ENCODE measurements at regions not wholly inside any gene's neighbourhood (a gene's known extent, or its start where the extent isn't known, plus 50 kb on each side); places are given as distances from the start of the nearest gene placed in this dataset.

DNA sequence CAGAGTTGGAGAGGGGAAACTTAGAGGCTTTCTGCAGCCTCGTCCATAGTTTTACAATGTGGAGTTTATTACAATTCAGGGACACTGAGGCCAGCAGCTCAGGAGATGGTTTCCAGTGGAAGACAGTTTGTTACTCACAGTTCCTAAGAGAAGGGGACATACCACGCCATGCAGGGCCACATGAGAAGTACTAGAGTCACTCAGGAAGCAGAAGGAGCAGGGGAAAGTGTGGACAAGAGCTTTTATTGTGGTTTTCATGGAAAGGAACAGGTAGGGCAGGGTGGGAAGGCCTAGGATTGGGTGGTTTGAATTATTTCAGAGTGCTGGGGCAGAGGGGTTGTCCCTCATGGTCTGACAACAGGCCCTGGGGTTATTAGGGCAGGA lies 292.1 kb upstream of the IGFBP3 start:
- Histone ChIP-seq H3K79me2 (ENCODE audit: control insufficient read depth, insufficient read depth, low read length) (no peaks in the 10 kb centered on the region), H2AFZ (ENCODE audit: control insufficient read depth, low read depth, low read length) (no peak overlapping the region), H3K36me3 (ENCODE audit: control insufficient read depth in 2 of 2, insufficient read depth in 2 of 2, low read length in 1 of 2) (no peaks in the 10 kb centered on the region), H3K4me2 (ENCODE audit: control insufficient read depth, insufficient read depth) (no peak overlapping the region), H3K9me3 (replicated peaks; ENCODE audit: control insufficient read depth, insufficient read depth, low read length) (no peaks in the 10 kb centered on the region), H4K20me1 (ENCODE audit: control insufficient read depth, insufficient read depth) (no peaks in the 10 kb centered on the region), H3K27ac (ENCODE audit: control insufficient read depth, insufficient read depth) (no peak overlapping the region), H3K27me3 (replicated peaks in 1 of 2; ENCODE audit: control insufficient read depth in 2 of 2, insufficient read depth in 2 of 2, low read length in 1 of 2) (no peaks in the 10 kb centered on the region), H3K4me3 (no peak overlapping the region), H3K4me1 (ENCODE audit: control insufficient read depth, insufficient read depth, low read length) (no peaks in the 10 kb centered on the region), H3K9ac (ENCODE audit: control insufficient read depth, insufficient read depth, low read length) (no peak overlapping the region)
- no peak for ATAC-seq
- ChIA-PET CTCF (interaction anchor here (1.2 kb wide), 1 partner anchor 10 kb away, joined by 3 read pairs; no protein-coding TSS in a partner anchor), RAD21 (ENCODE audit: unreplicated experiment) (no interaction called here), POLR2A (interaction anchor here (0.7 kb wide), 1 partner anchor 205 kb away, joined by 4 read pairs; no protein-coding TSS in a partner anchor), SMC1A (ENCODE audit: uncharacterized antibody, unreplicated experiment) (interaction anchor here (0.6 to 2.0 kb wide), 6 partner anchors 9 to 1378 kb away, joined by 3 to 6 read pairs (median 4); no protein-coding TSS in a partner anchor)
- no peak for DNase-seq (ENCODE audit: low read depth, low spot score)
- FAIRE-seq, result no peak
- TF ChIP-seq ASH2L (IDR thresholded peaks at IDR 0.05; ENCODE audit: borderline replicate concordance, low read depth), result no peak
- TF ChIP-seq RB1 (IDR thresholded peaks at IDR 0.05; ENCODE audit: borderline replicate concordance), result no peak
- no peak for TF ChIP-seq MTA2 (IDR thresholded peaks at IDR 0.05; ENCODE audit: low read depth)
- TF ChIP-seq, protein P1, sequence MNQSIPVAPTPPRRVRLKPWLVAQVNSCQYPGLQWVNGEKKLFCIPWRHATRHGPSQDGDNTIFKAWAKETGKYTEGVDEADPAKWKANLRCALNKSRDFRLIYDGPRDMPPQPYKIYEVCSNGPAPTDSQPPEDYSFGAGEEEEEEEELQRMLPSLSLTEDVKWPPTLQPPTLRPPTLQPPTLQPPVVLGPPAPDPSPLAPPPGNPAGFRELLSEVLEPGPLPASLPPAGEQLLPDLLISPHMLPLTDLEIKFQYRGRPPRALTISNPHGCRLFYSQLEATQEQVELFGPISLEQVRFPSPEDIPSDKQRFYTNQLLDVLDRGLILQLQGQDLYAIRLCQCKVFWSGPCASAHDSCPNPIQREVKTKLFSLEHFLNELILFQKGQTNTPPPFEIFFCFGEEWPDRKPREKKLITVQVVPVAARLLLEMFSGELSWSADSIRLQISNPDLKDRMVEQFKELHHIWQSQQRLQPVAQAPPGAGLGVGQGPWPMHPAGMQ (IDR thresholded peaks at IDR 0.05; ENCODE audit: borderline replicate concordance), result no peak
- TF ChIP-seq, protein P2, sequence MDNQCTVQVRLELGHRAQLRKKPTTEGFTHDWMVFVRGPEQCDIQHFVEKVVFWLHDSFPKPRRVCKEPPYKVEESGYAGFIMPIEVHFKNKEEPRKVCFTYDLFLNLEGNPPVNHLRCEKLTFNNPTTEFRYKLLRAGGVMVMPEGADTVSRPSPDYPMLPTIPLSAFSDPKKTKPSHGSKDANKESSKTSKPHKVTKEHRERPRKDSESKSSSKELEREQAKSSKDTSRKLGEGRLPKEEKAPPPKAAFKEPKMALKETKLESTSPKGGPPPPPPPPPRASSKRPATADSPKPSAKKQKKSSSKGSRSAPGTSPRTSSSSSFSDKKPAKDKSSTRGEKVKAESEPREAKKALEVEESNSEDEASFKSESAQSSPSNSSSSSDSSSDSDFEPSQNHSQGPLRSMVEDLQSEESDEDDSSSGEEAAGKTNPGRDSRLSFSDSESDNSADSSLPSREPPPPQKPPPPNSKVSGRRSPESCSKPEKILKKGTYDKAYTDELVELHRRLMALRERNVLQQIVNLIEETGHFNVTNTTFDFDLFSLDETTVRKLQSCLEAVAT (IDR thresholded peaks at IDR 0.05), result no peak
- no peak for TF ChIP-seq SIX5 (IDR thresholded peaks at IDR 0.05; ENCODE audit: low read depth, low read length, severe bottlenecking)
- no peak for TF ChIP-seq EP300 (IDR thresholded peaks at IDR 0.05; ENCODE audit: borderline replicate concordance in 1 of 2, control insufficient read depth in 1 of 2, low read depth in 2 of 2, low read length in 2 of 2)
- TF ChIP-seq ZNF274 (IDR thresholded peaks at IDR 0.05; ENCODE audit: insufficient read depth, insufficient read length), result no peak
- TF ChIP-seq PAX5 (IDR thresholded peaks at IDR 0.05; ENCODE audit: borderline replicate concordance, low read depth, low read length), result no peak
- TF ChIP-seq, protein P3, sequence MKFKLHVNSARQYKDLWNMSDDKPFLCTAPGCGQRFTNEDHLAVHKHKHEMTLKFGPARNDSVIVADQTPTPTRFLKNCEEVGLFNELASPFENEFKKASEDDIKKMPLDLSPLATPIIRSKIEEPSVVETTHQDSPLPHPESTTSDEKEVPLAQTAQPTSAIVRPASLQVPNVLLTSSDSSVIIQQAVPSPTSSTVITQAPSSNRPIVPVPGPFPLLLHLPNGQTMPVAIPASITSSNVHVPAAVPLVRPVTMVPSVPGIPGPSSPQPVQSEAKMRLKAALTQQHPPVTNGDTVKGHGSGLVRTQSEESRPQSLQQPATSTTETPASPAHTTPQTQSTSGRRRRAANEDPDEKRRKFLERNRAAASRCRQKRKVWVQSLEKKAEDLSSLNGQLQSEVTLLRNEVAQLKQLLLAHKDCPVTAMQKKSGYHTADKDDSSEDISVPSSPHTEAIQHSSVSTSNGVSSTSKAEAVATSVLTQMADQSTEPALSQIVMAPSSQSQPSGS (IDR thresholded peaks at IDR 0.05; ENCODE audit: low read length), result no peak
- no peak for TF ChIP-seq CREB1 (IDR thresholded peaks at IDR 0.05; ENCODE audit: low read depth)
- no peak for TF ChIP-seq SMC3 (IDR thresholded peaks at IDR 0.05; ENCODE audit: borderline replicate concordance, low read length)
- no peak for TF ChIP-seq IKZF1 (conservative IDR thresholded peaks at IDR 0.05)
- no peak for TF ChIP-seq NR2C1 (IDR thresholded peaks at IDR 0.05)
- intact Hi-C loops (cut with micrococcal nuclease; ENCODE audit: unreplicated experiment), result no loop called here
- no TSS peak for BruUV-seq (replicated peaks)
- in situ Hi-C loops (cut with MboI), result no loop called here
- WGBS (ENCODE audit: insufficient coverage, insufficient replicate concordance, low lambda C conversion rate, missing lambda C conversion rate), result 0% methylated on average over 2 of the region's 2 CpGs
